Cardiac muscle cell (in vitro differentiated cells and primary cell): ENCODE measurements at regions not wholly inside any gene's neighbourhood (a gene's known extent, or its start where the extent isn't known, plus 50 kb on each side); places are given as distances from the start of the nearest gene placed in this dataset.

ENCODE experiments used
- DNase-seq, 2 donors: peaks; one replicate each; pipeline versions ENCODE4 v3.0.0 to v3.0.0-alpha.2; 2010 to 2017; ENCODE audit warnings: low read depth in 1 of 2, low spot score in 1 of 2
- H3K27ac ChIP-seq: fragments of 200-600 bp; sonication (generic); 2 replicates; pipeline ENCODE4 v1.5.1; 2016
- H3K27me3 ChIP-seq: fragments of 200-600 bp; sonication (generic); 2 replicates; pipeline ENCODE4 v1.6.0; 2016; ENCODE audit warnings: control low read depth
- H3K36me3 ChIP-seq: fragments of 200-600 bp; sonication (generic); 2 replicates; pipeline ENCODE4 v1.5.1; 2016; ENCODE audit warnings: control low read depth
- H3K4me1 ChIP-seq: fragments of 200-600 bp; sonication (generic); 2 replicates; pipeline ENCODE4 v1.8.1; 2017; ENCODE audit warnings: low read depth, mild to moderate bottlenecking, mixed run types
- H3K4me3 ChIP-seq: fragments of 200-600 bp; sonication (generic); 2 replicates; pipeline ENCODE4 v1.5.1; 2016; ENCODE audit warnings: mild to moderate bottlenecking
- H3K9me3 ChIP-seq: fragments of 200-600 bp; sonication (generic); 2 replicates; pipeline ENCODE4 v1.5.1; 2017; ENCODE audit warnings: low read depth, mild to moderate bottlenecking, control low read depth
- TF ChIP-seq, protein P1 (sequence below): IDR thresholded peaks from 2 replicates; pipeline ENCODE4 v1.5.1; 2012; ENCODE audit warnings: low read depth, mild to moderate bottlenecking, low read length

DNA sequence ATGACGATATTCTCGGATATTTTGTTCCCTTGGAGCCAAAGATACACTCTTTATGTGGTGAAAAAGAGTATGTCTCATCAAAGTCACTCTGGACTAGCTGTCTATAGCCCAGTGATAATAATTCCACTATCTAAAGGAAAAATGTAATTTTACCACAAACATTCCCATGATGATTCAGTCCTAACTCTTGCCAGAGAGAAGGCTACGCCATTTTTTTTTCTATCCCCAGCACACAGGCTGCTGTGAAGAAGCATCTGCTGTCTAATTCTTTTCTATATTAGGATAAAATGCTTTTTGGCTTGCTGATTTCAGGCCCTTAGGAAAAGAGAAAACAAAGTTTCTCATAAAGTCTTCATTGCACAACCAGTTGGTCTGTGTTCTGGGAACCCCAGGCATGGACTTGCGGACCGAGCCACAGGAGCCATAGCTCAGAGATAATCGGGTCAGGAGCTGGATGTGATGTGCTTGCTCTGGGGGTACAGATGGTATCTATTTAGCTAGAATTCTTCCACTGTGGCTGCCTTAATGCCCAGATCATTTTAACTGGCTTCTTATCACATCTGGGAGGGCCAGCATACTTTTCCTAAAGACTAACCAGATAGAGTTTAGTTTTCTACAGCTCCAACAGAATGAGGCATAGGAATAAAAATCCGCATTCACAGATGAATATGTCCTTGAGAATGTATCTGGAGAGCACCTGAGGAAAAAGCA is 683.7 kb upstream of the ID4 start:
- TF ChIP-seq, protein P1, sequence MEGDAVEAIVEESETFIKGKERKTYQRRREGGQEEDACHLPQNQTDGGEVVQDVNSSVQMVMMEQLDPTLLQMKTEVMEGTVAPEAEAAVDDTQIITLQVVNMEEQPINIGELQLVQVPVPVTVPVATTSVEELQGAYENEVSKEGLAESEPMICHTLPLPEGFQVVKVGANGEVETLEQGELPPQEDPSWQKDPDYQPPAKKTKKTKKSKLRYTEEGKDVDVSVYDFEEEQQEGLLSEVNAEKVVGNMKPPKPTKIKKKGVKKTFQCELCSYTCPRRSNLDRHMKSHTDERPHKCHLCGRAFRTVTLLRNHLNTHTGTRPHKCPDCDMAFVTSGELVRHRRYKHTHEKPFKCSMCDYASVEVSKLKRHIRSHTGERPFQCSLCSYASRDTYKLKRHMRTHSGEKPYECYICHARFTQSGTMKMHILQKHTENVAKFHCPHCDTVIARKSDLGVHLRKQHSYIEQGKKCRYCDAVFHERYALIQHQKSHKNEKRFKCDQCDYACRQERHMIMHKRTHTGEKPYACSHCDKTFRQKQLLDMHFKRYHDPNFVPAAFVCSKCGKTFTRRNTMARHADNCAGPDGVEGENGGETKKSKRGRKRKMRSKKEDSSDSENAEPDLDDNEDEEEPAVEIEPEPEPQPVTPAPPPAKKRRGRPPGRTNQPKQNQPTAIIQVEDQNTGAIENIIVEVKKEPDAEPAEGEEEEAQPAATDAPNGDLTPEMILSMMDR = no peak
- H3K36me3 ChIP-seq = no peaks in the 10 kb centered on the region
- peak in 1 of 2 donors; percentile 76 for DNase-seq
- no peaks in the 10 kb centered on the region for H3K27me3 ChIP-seq
- peaks cover 3% of the 10 kb centered on the region for H3K4me1 ChIP-seq
- H3K27ac ChIP-seq = no peak overlapping the region
- H3K9me3 ChIP-seq = no peaks in the 10 kb centered on the region
- H3K4me3 ChIP-seq = no peak overlapping the region

DNA sequence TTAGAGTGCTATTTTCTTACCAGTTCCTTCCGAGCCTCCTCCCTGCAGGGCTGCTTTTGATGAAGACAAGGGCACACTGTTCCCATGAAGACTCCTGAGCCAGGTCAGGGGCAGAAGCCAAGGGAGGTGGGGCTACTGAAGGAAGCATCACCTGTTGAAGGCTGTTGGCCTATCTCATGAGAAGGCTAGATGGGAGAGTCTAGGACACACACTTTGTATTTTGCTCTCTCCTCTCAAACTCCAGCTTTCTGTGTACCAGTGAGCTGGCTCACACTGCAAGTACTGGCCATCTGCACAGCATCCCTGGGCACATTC is 683.2 kb upstream of the ID4 start:
- TF ChIP-seq, protein P1 = no peak
- no peaks in the 10 kb centered on the region for H3K9me3 ChIP-seq
- H3K27me3 ChIP-seq = no peaks in the 10 kb centered on the region
- H3K36me3 ChIP-seq = no peaks in the 10 kb centered on the region
- no peak overlapping the region for H3K4me3 ChIP-seq
- H3K4me1 ChIP-seq = no peaks in the 10 kb centered on the region
- DNase-seq = no peak
- H3K27ac ChIP-seq = no peak overlapping the region

- H3K9me3 ChIP-seq = no peaks in the 10 kb centered on the region
- DNase-seq = no peak
- no peak overlapping the region for H3K4me3 ChIP-seq
- H3K36me3 ChIP-seq = no peaks in the 10 kb centered on the region
- no peak overlapping the region for H3K27ac ChIP-seq
- H3K27me3 ChIP-seq = no peaks in the 10 kb centered on the region
- peaks cover 7% of the 10 kb centered on the region for H3K4me1 ChIP-seq
- TF ChIP-seq, protein P1 = no peak
Measured at GRCh38 chr6:19156443-19156842, 680.7 kb upstream of the ID4 start.

GRCh38 chr6:19157486-19157885 is 679.7 kb upstream of the ID4 start:
- H3K27ac ChIP-seq = no peak overlapping the region
- TF ChIP-seq, protein P1 = no peak

GRCh38 chr6:19158586-19158985 is 678.6 kb upstream of the ID4 start:
- H3K4me1 ChIP-seq = peaks cover 7% of the 10 kb centered on the region
- no peaks in the 10 kb centered on the region for H3K27me3 ChIP-seq
- H3K27ac ChIP-seq = no peak overlapping the region
- H3K4me3 ChIP-seq = no peak overlapping the region
- H3K36me3 ChIP-seq = no peaks in the 10 kb centered on the region
- TF ChIP-seq, protein P1 = no peak
- H3K9me3 ChIP-seq = no peaks in the 10 kb centered on the region
- no peak for DNase-seq

More at GRCh38 chr6:19157486-19157885, 679.7 kb upstream of the ID4 start:
- no peaks in the 10 kb centered on the region for H3K9me3 ChIP-seq
- no peak overlapping the region for H3K4me3 ChIP-seq
- H3K27me3 ChIP-seq = no peaks in the 10 kb centered on the region
- H3K36me3 ChIP-seq = no peaks in the 10 kb centered on the region
- peaks cover 7% of the 10 kb centered on the region for H3K4me1 ChIP-seq
- no peak for DNase-seq
